ENCODE measurements at regions not wholly inside any gene's neighbourhood (a gene's known extent, or its start where the extent isn't known, plus 50 kb on each side); places are given as distances from the start of the nearest gene placed in this dataset.

- Histone ChIP-seq H3K27me3 (ENCODE audit: control insufficient read depth in 2 of 2, insufficient read depth in 2 of 2, low read length in 2 of 2) (no peaks in the 10 kb centered on the region), H3K4me1 (ENCODE audit: control insufficient read depth in 1 of 2, insufficient read depth in 2 of 2, low read length in 2 of 2) (no peaks in the 10 kb centered on the region), H4K20me1 (ENCODE audit: insufficient read depth, low read length) (no peaks in the 10 kb centered on the region), H3K79me2 (ENCODE audit: insufficient read depth, low read length) (no peaks in the 10 kb centered on the region), H3K4me3 (replicated peaks in 1 of 3; ENCODE audit: low read depth in 2 of 3, low read length in 3 of 3) (no peak overlapping the region), H2AFZ (ENCODE audit: insufficient read depth, low read depth, low read length, poor library complexity, severe bottlenecking) (no peak overlapping the region), H3K4me2 (replicated peaks; ENCODE audit: extremely low read depth, low read length, poor library complexity, severe bottlenecking) (no peak overlapping the region), H3K9me3 (replicated peaks in 1 of 2; ENCODE audit: control insufficient read depth in 1 of 2, insufficient read depth in 1 of 2, low read length in 2 of 2) (peaks cover 0 to 4% of the 10 kb centered on the region in 2 donors), H3K27ac (ENCODE audit: low read depth in 1 of 2, low read length in 2 of 2) (no peak overlapping the region), H3K9ac (ENCODE audit: insufficient read depth, low read length, poor library complexity, severe bottlenecking) (no peak overlapping the region), H3K36me3 (replicated peaks in 1 of 2; ENCODE audit: control insufficient read depth in 1 of 2, insufficient read depth in 2 of 2, low read length in 2 of 2) (no peaks in the 10 kb centered on the region)
- TF ChIP-seq CTCF (IDR thresholded peaks at IDR 0.05), result no peak
- Mint-ChIP-seq H3K4me3 (no peak overlapping the region), H3K36me3 (no peaks in the 10 kb centered on the region), H3K4me1 (no peaks in the 10 kb centered on the region), H3K9me3 (peaks cover 0 to 5% (median 0%) of the 10 kb centered on the region in 7 donors), H3K27me3 (ENCODE audit: low read depth in 3 of 3) (peaks cover 0 to 1% (median 0%) of the 10 kb centered on the region in 3 donors), H3K27ac (no peak overlapping the region)
- WGBS (ENCODE audit: insufficient coverage), result no CpG with 5 or more reads among the region's 3 CpGs
- DNase-seq, result no peak
- intact Hi-C loops (cut with micrococcal nuclease), result no loop called here
These were observed 66.7 kb downstream of the RBMY1D start for GRCh38 chrY:21827593-21827992.
